GM12878 (cell line): ENCODE measurements at regions not wholly inside any gene's neighbourhood (a gene's known extent, or its start where the extent isn't known, plus 50 kb on each side); places are given as distances from the start of the nearest gene placed in this dataset.

Source experiments
- BACH1 ChIP-seq: fragments of 450-650 bp; IDR thresholded peaks from 2 replicates; pipeline ENCODE4 v1.6.1; 2017; ENCODE audit warnings: mild to moderate bottlenecking, borderline replicate concordance
- CBX3 ChIP-seq: fragments of 200-600 bp; sonication (generic); IDR thresholded peaks from 2 replicates; pipeline ENCODE4 v1.6.1; 2016; ENCODE audit warnings: low read depth, borderline replicate concordance
- POLR2AphosphoS2 ChIP-seq: IDR thresholded peaks from 2 replicates; pipeline ENCODE4 v1.6.1; 2011; ENCODE audit warnings: low read depth, mild to moderate bottlenecking, low read length, improper control_type of control experiment, moderate library complexity
- RELA ChIP-seq: fragments of 450-650 bp; IDR thresholded peaks from 2 replicates; pipeline ENCODE4 v1.8.0; 2014; ENCODE audit warnings: borderline replicate concordance; ENCODE audit not compliant: partially characterized antibody
- SRF ChIP-seq, 2 experiments: IDR thresholded peaks; 2 replicates each; pipeline ENCODE4 v1.6.1; 2011; ENCODE audit warnings: low read depth in 2 of 2, low read length in 2 of 2, mild to moderate bottlenecking in 1 of 2, moderate library complexity in 1 of 2
- YY1 ChIP-seq: IDR thresholded peaks from 2 replicates; pipeline ENCODE4 v1.6.1; 2011; ENCODE audit warnings: low read depth, mild to moderate bottlenecking, low read length
- ZNF274 ChIP-seq: IDR thresholded peaks from one replicate; pipeline ENCODE4 v1.8.0; 2011; ENCODE audit not compliant: insufficient read length, insufficient read depth
- TF ChIP-seq, protein P1 (sequence below): IDR thresholded peaks from 2 replicates; pipeline ENCODE4 v1.6.1; 2012; ENCODE audit warnings: low read depth, low read length, improper control_type of control experiment
- TF ChIP-seq, protein P2 (sequence below): IDR thresholded peaks from 2 replicates; pipeline ENCODE4 v1.6.1; 2012; ENCODE audit warnings: low read depth, low read length, improper control_type of control experiment
- TF ChIP-seq, protein P3 (sequence below), 3 experiments: IDR thresholded peaks in 2 of 3; conservative IDR thresholded peaks in 1 of 3; 2 replicates each; pipeline ENCODE4 v1.5.1; 2011; ENCODE audit warnings: low read depth in 3 of 3, low read length in 3 of 3, mild to moderate bottlenecking in 3 of 3, control low read depth in 2 of 3, moderate library complexity in 2 of 3, inconsistent platforms in 1 of 3, mixed read lengths in 1 of 3; ENCODE audit not compliant: control insufficient read depth in 2 of 3, insufficient read depth in 1 of 3; ENCODE audit errors: extremely low read depth in 1 of 3
- TF ChIP-seq, protein P4 (sequence below): IDR thresholded peaks from 2 replicates; pipeline ENCODE4 v1.6.1; 2011; ENCODE audit warnings: borderline replicate concordance, low read depth, mild to moderate bottlenecking, moderate library complexity, low read length; ENCODE audit not compliant: insufficient read depth, poor library complexity, severe bottlenecking
- TF ChIP-seq, protein P5 (sequence below): fragments of 450-650 bp; formaldehyde crosslinking; IDR thresholded peaks from 2 replicates; pipeline ENCODE4 v1.5.0; 2022; ENCODE audit warnings: mild to moderate bottlenecking, missing genetic modification characterization

DNA sequence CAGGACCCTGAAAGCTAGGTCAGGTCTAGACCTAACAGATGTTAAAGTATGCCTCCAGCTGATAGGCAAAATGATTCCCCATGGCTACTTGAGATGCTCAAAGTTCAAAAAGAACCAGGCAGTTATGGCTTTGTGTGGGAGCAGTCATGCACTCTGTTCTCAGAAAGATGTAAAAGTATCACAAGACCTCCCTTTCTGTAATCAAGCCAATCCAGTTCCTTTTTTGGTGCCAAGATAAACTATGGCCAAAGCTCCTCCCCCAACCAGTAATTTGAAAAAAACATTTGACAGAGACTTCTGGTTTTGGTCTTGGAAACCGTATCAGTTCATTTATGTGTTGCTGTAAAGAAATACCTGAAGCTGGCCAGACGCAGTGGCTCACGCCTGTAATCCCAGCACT, 51.4 kb upstream of the XIST start:
- TF ChIP-seq SRF (IDR thresholded peaks at IDR 0.05; ENCODE audit: low read depth in 2 of 2, low read length in 2 of 2) (no peak), ZNF274 (no peak), BACH1 (no peak), YY1 (no peak), RELA (no peak), POLR2AphosphoS2 (no peak), CBX3 (no peak)
- TF ChIP-seq, protein P1, sequence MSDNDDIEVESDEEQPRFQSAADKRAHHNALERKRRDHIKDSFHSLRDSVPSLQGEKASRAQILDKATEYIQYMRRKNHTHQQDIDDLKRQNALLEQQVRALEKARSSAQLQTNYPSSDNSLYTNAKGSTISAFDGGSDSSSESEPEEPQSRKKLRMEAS = no peak
- TF ChIP-seq, protein P2, sequence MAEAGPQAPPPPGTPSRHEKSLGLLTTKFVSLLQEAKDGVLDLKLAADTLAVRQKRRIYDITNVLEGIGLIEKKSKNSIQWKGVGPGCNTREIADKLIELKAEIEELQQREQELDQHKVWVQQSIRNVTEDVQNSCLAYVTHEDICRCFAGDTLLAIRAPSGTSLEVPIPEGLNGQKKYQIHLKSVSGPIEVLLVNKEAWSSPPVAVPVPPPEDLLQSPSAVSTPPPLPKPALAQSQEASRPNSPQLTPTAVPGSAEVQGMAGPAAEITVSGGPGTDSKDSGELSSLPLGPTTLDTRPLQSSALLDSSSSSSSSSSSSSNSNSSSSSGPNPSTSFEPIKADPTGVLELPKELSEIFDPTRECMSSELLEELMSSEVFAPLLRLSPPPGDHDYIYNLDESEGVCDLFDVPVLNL = no peak
- TF ChIP-seq, protein P3, sequence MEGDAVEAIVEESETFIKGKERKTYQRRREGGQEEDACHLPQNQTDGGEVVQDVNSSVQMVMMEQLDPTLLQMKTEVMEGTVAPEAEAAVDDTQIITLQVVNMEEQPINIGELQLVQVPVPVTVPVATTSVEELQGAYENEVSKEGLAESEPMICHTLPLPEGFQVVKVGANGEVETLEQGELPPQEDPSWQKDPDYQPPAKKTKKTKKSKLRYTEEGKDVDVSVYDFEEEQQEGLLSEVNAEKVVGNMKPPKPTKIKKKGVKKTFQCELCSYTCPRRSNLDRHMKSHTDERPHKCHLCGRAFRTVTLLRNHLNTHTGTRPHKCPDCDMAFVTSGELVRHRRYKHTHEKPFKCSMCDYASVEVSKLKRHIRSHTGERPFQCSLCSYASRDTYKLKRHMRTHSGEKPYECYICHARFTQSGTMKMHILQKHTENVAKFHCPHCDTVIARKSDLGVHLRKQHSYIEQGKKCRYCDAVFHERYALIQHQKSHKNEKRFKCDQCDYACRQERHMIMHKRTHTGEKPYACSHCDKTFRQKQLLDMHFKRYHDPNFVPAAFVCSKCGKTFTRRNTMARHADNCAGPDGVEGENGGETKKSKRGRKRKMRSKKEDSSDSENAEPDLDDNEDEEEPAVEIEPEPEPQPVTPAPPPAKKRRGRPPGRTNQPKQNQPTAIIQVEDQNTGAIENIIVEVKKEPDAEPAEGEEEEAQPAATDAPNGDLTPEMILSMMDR (IDR thresholded peaks at IDR 0.05 in 2 of 3, conservative IDR thresholded peaks at IDR 0.05 in 1 of 3; ENCODE audit: control insufficient read depth in 2 of 3, extremely low read depth in 1 of 3, insufficient read depth in 1 of 3, low read depth in 3 of 3, low read length in 3 of 3) = no peak
- TF ChIP-seq, protein P4, sequence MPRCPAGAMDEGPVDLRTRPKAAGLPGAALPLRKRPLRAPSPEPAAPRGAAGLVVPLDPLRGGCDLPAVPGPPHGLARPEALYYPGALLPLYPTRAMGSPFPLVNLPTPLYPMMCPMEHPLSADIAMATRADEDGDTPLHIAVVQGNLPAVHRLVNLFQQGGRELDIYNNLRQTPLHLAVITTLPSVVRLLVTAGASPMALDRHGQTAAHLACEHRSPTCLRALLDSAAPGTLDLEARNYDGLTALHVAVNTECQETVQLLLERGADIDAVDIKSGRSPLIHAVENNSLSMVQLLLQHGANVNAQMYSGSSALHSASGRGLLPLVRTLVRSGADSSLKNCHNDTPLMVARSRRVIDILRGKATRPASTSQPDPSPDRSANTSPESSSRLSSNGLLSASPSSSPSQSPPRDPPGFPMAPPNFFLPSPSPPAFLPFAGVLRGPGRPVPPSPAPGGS = no peak
- TF ChIP-seq, protein P5, sequence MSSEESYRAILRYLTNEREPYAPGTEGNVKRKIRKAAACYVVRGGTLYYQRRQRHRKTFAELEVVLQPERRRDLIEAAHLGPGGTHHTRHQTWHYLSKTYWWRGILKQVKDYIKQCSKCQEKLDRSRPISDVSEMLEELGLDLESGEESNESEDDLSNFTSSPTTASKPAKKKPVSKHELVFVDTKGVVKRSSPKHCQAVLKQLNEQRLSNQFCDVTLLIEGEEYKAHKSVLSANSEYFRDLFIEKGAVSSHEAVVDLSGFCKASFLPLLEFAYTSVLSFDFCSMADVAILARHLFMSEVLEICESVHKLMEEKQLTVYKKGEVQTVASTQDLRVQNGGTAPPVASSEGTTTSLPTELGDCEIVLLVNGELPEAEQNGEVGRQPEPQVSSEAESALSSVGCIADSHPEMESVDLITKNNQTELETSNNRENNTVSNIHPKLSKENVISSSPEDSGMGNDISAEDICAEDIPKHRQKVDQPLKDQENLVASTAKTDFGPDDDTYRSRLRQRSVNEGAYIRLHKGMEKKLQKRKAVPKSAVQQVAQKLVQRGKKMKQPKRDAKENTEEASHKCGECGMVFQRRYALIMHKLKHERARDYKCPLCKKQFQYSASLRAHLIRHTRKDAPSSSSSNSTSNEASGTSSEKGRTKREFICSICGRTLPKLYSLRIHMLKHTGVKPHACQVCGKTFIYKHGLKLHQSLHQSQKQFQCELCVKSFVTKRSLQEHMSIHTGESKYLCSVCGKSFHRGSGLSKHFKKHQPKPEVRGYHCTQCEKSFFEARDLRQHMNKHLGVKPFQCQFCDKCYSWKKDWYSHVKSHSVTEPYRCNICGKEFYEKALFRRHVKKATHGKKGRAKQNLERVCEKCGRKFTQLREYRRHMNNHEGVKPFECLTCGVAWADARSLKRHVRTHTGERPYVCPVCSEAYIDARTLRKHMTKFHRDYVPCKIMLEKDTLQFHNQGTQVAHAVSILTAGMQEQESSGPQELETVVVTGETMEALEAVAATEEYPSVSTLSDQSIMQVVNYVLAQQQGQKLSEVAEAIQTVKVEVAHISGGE (CRISPR knock-in tag) = no peak
